IMR-90 (cell line): ENCODE measurements at regions not wholly inside any gene's neighbourhood (a gene's known extent, or its start where the extent isn't known, plus 50 kb on each side); places are given as distances from the start of the nearest gene placed in this dataset.

Source experiments
- ATAC-seq: fragments of 200-7000 bp; cut with Tn5 transposase; 2 replicates; pipeline ENCODE4 v1.9.1; 2020; ENCODE audit warnings: low read depth, mild to moderate bottlenecking, moderate library complexity
- BruUV-seq: library from RNA; stranded (reverse); fragments of 400-500 nt; replicated peaks from 2 replicates; lab custom pipeline; 2021; lab: Mats Ljungman, UMichigan
- CTCF ChIA-PET: fragments of 300-600 bp; formaldehyde crosslinking; extraction: SDS; loops from one replicate; lab custom pipeline; 2021; ENCODE audit warnings: antibody characterized with exemption; lab: Yijun Ruan, JAX
- POLR2A ChIA-PET: fragments of 300-600 bp; sonication (Branson Sonifier 250); formaldehyde crosslinking; loops from one replicate; lab custom pipeline; 2022; ENCODE audit warnings: antibody characterized with exemption; ENCODE audit not compliant: unreplicated experiment; lab: Charles Lee
- DNase-seq: peaks from one replicate; pipeline ENCODE4 v3.0.0; 2013
- H2AFZ ChIP-seq: replicated peaks from 2 replicates; pipeline ENCODE3; 2013; ENCODE audit warnings: low read length, mild to moderate bottlenecking; ENCODE audit not compliant: poor library complexity
- H2AK5ac ChIP-seq: 2 replicates; pipeline ENCODE4 v1.6.1; 2013; ENCODE audit warnings: low read depth, low read length, inconsistent platforms
- H2AK9ac ChIP-seq: replicated peaks from 2 replicates; pipeline ENCODE3; 2013; ENCODE audit warnings: mild to moderate bottlenecking, low read depth, low read length, moderate library complexity; ENCODE audit not compliant: poor library complexity
- H2BK120ac ChIP-seq: 2 replicates; pipeline ENCODE4 v1.6.1; 2013; ENCODE audit warnings: low read depth, low read length, inconsistent platforms
- H2BK15ac ChIP-seq: 3 replicates; pipeline ENCODE4 v1.6.1; 2013; ENCODE audit warnings: low read depth, low read length, inconsistent platforms
- H2BK20ac ChIP-seq: 2 replicates; pipeline ENCODE4 v1.6.1; 2013; ENCODE audit warnings: low read depth, mild to moderate bottlenecking, inconsistent platforms, low read length, moderate library complexity
- H2BK5ac ChIP-seq: 2 replicates; pipeline ENCODE4 v1.6.1; 2013; ENCODE audit warnings: mild to moderate bottlenecking, low read depth, low read length, inconsistent platforms; ENCODE audit not compliant: poor library complexity, severe bottlenecking
- H3K14ac ChIP-seq: replicated peaks from 2 replicates; pipeline ENCODE4 v1.6.1; 2013; ENCODE audit warnings: low read depth, low read length, inconsistent platforms
- H3K18ac ChIP-seq: 2 replicates; pipeline ENCODE4 v1.6.1; 2013; ENCODE audit warnings: low read depth, low read length, control low read depth
- H3K23ac ChIP-seq: 2 replicates; pipeline ENCODE4 v1.6.1; 2013; ENCODE audit warnings: low read depth, low read length, inconsistent platforms
- H3K27ac ChIP-seq: 2 replicates; pipeline ENCODE4 v1.5.1; 2013; ENCODE audit warnings: mild to moderate bottlenecking, control low read depth, low read length; ENCODE audit not compliant: insufficient read depth
- H3K27me3 ChIP-seq: 2 replicates; pipeline ENCODE4 v1.6.1; 2013; ENCODE audit warnings: low read length; ENCODE audit not compliant: control insufficient read depth, insufficient read depth
- H3K36me3 ChIP-seq: 2 replicates; pipeline ENCODE4 v1.6.1; 2013; ENCODE audit warnings: low read length, mixed read lengths; ENCODE audit not compliant: control insufficient read depth, insufficient read depth
- H3K4ac ChIP-seq: 2 replicates; pipeline ENCODE4 v1.6.1; 2013; ENCODE audit warnings: low read depth, low read length, inconsistent platforms
- H3K4me1 ChIP-seq: 2 replicates; pipeline ENCODE4 v1.6.1; 2013; ENCODE audit warnings: low read length, mixed read lengths; ENCODE audit not compliant: control insufficient read depth, insufficient read depth
- H3K4me2 ChIP-seq: 2 replicates; pipeline ENCODE4 v1.6.1; 2013; ENCODE audit warnings: low read depth, mild to moderate bottlenecking, control low read depth, low read length, moderate library complexity
- H3K4me3 ChIP-seq: 2 replicates; pipeline ENCODE4 v1.5.1; 2013; ENCODE audit warnings: low read depth, mild to moderate bottlenecking, control low read depth, low read length, moderate library complexity; ENCODE audit not compliant: insufficient read depth
- H3K56ac ChIP-seq: 2 replicates; pipeline ENCODE4 v1.6.1; 2013; ENCODE audit warnings: low read length, inconsistent platforms; ENCODE audit not compliant: insufficient read depth; ENCODE audit errors: extremely low read depth
- H3K79me1 ChIP-seq, 2 experiments: 2 replicates each; pipeline ENCODE4 v1.6.1; 2013; ENCODE audit warnings: low read length in 2 of 2, inconsistent platforms in 1 of 2, low read depth in 1 of 2
- H3K9ac ChIP-seq: 2 replicates; pipeline ENCODE4 v1.6.1; 2013; ENCODE audit warnings: low read depth, low read length, control low read depth
- H3K9me1 ChIP-seq: 2 replicates; pipeline ENCODE4 v1.6.1; 2013; ENCODE audit warnings: low read length, inconsistent platforms; ENCODE audit not compliant: insufficient read depth
- H3K9me3 ChIP-seq: 2 replicates; pipeline ENCODE4 v1.6.1; 2013; ENCODE audit warnings: low read length; ENCODE audit not compliant: control insufficient read depth, insufficient read depth
- H4K20me1 ChIP-seq: 2 replicates; pipeline ENCODE4 v1.6.1; 2013; ENCODE audit warnings: low read length, inconsistent platforms; ENCODE audit not compliant: insufficient read depth
- H4K5ac ChIP-seq: 2 replicates; pipeline ENCODE4 v1.6.1; 2013; ENCODE audit warnings: mild to moderate bottlenecking, low read depth, low read length, control low read depth
- H4K8ac ChIP-seq, 2 experiments: 2 replicates each; pipeline ENCODE4 v1.6.1; 2013; ENCODE audit warnings: low read depth in 2 of 2, low read length in 2 of 2, control low read depth in 1 of 2, inconsistent platforms in 1 of 2
- H4K91ac ChIP-seq: 2 replicates; pipeline ENCODE4 v1.6.1; 2013; ENCODE audit warnings: low read depth, low read length, inconsistent platforms; ENCODE audit not compliant: insufficient read depth
- BHLHE40 ChIP-seq: fragments of 150-350 bp; IDR thresholded peaks from 2 replicates; pipeline ENCODE4 v1.6.1; 2016; ENCODE audit warnings: mild to moderate bottlenecking, low read depth, low read length
- CEBPB ChIP-seq: IDR thresholded peaks from 2 replicates; pipeline ENCODE4 v1.6.1; 2012; ENCODE audit warnings: low read depth, low read length, improper control_type of control experiment
- FOS ChIP-seq: fragments of 150-350 bp; IDR thresholded peaks from 2 replicates; pipeline ENCODE4 v1.6.1; 2016; ENCODE audit warnings: low read depth, low read length
- MAFK ChIP-seq: IDR thresholded peaks from 2 replicates; pipeline ENCODE4 v1.6.1; 2012; ENCODE audit warnings: low read depth, low read length, improper control_type of control experiment
- MAZ ChIP-seq: IDR thresholded peaks from 2 replicates; pipeline ENCODE4 v1.6.1; 2012; ENCODE audit warnings: low read depth, mild to moderate bottlenecking, low read length, improper control_type of control experiment, moderate library complexity, borderline replicate concordance
- NFE2L2 ChIP-seq: fragments of 150-350 bp; IDR thresholded peaks from 2 replicates; pipeline ENCODE4 v1.6.1; 2016; ENCODE audit warnings: low read depth, mild to moderate bottlenecking, low read length
- POLR2A ChIP-seq: IDR thresholded peaks from 2 replicates; pipeline ENCODE4 v1.6.1; 2012; ENCODE audit warnings: mild to moderate bottlenecking, low read depth, low read length
- RAD21 ChIP-seq: IDR thresholded peaks from 2 replicates; pipeline ENCODE4 v1.6.1; 2012; ENCODE audit warnings: low read length, improper control_type of control experiment
- RCOR1 ChIP-seq: IDR thresholded peaks from 2 replicates; pipeline ENCODE4 v1.6.1; 2012; ENCODE audit warnings: mild to moderate bottlenecking, low read length, improper control_type of control experiment; ENCODE audit not compliant: insufficient replicate concordance
- RFX5 ChIP-seq: IDR thresholded peaks from 2 replicates; pipeline ENCODE4 v1.8.0; 2012; ENCODE audit warnings: low read depth, mild to moderate bottlenecking, low read length, moderate library complexity
- WGBS, 2 experiments: methylation state at CpG; one replicate each; pipeline versions ENCODE4 v1.1.5 to v1.1.7; 2013; ENCODE audit warnings: missing lambda C conversion rate in 2 of 2; ENCODE audit not compliant: insufficient read length in 1 of 2; ENCODE audit errors: extremely low coverage in 2 of 2; 5-methylcytosine and 5-hydroxymethylcytosine counted together
- dilution Hi-C: fragments of 300-500 bp; cut with HindIII; formaldehyde crosslinking; loops from one replicate; pipeline ENCODE4 v1.14.3; 2018; ENCODE audit warnings: low sequenced_read_pairs; ENCODE audit not compliant: unreplicated experiment
- in situ Hi-C: fragments of 300-500 bp; cut with MboI; formaldehyde crosslinking; loops from 3 replicates; pipeline ENCODE4 v1.14.3; 2019; ENCODE audit warnings: low sequenced_read_pairs, inconsistent platforms, mixed read lengths
- intact Hi-C: fragments of 100-400 bp; cut with micrococcal nuclease; formaldehyde crosslinking; loops from 2 replicates; pipeline ENCODE4 v1.10.0; 2022
- TF ChIP-seq, protein P1 (sequence below): fragments of 150-350 bp; IDR thresholded peaks from 2 replicates; pipeline ENCODE4 v1.6.1; 2017; ENCODE audit warnings: mild to moderate bottlenecking, antibody characterized with exemption, low read length, low read depth
- TF ChIP-seq, protein P2 (sequence below): fragments of 150-350 bp; IDR thresholded peaks from 2 replicates; pipeline ENCODE4 v1.6.1; 2016; ENCODE audit warnings: low read depth, mild to moderate bottlenecking, low read length, moderate library complexity, borderline replicate concordance

DNA sequence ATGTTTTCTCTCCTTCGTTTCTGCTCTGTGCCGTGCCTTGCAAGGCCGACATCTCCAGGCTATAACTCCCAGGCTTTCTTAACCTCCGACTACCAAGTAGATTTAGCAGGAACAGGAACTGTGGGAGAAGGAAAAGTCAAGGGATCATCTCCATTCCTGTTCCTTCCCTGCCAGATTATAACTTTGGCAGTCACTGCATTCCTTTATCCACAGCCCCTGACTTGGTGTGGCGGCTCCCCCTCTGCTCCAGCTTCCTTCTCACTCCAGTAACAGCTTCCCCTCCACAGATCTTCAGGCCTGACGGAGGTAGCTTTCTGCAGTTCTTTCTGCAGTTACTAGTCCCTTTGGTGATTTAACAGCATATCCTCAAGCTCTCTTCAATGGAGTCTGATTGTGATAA lies 234.6 kb upstream of the MON1B start:
- Histone ChIP-seq H4K91ac (no peak overlapping the region), H3K9me3 (no peaks in the 10 kb centered on the region), H3K56ac (no peak overlapping the region), H3K14ac (no peak overlapping the region), H3K4ac (no peak overlapping the region), H3K23ac (no peak overlapping the region), H3K4me3 (no peak overlapping the region), H3K9ac (no peak overlapping the region), H3K18ac (no peak overlapping the region), H4K20me1 (no peaks in the 10 kb centered on the region), H3K27ac (no peak overlapping the region), H2AK9ac (no peak overlapping the region), H3K4me1 (no peaks in the 10 kb centered on the region), H3K79me1 (no peaks in the 10 kb centered on the region), H4K5ac (no peak overlapping the region), H3K27me3 (no peaks in the 10 kb centered on the region), H3K36me3 (no peaks in the 10 kb centered on the region), H2AK5ac (no peak overlapping the region), H4K8ac (no peak overlapping the region), H2AFZ (no peak overlapping the region), H3K9me1 (no peaks in the 10 kb centered on the region), H2BK5ac (no peak overlapping the region), H2BK120ac (no peak overlapping the region), H2BK15ac (no peak overlapping the region), H2BK20ac (no peak overlapping the region), H3K4me2 (no peak overlapping the region)
- in situ Hi-C loops = no loop called here
- DNase-seq (no peak), ATAC-seq (no peak)
- intact Hi-C loops = no loop called here
- CTCF ChIA-PET = no interaction called here
- TF ChIP-seq RAD21 (no peak), RFX5 (no peak), RCOR1 (no peak), CEBPB (no peak), BHLHE40 (no peak), FOS (no peak), NFE2L2 (no peak), POLR2A (no peak), MAZ (no peak), MAFK (no peak)
- TF ChIP-seq, protein P1, sequence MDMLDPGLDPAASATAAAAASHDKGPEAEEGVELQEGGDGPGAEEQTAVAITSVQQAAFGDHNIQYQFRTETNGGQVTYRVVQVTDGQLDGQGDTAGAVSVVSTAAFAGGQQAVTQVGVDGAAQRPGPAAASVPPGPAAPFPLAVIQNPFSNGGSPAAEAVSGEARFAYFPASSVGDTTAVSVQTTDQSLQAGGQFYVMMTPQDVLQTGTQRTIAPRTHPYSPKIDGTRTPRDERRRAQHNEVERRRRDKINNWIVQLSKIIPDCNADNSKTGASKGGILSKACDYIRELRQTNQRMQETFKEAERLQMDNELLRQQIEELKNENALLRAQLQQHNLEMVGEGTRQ = no peak
- TF ChIP-seq, protein P2, sequence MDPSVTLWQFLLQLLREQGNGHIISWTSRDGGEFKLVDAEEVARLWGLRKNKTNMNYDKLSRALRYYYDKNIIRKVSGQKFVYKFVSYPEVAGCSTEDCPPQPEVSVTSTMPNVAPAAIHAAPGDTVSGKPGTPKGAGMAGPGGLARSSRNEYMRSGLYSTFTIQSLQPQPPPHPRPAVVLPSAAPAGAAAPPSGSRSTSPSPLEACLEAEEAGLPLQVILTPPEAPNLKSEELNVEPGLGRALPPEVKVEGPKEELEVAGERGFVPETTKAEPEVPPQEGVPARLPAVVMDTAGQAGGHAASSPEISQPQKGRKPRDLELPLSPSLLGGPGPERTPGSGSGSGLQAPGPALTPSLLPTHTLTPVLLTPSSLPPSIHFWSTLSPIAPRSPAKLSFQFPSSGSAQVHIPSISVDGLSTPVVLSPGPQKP = no peak
- dilution Hi-C loops = no loop called here
- no CpG with 5 or more reads among the region's 6 CpGs for WGBS, 2 experiments
- POLR2A ChIA-PET = no interaction called here
- no TSS peak for BruUV-seq
